ENCODE measurements at regions not wholly inside any gene's neighbourhood (a gene's known extent, or its start where the extent isn't known, plus 50 kb on each side); places are given as distances from the start of the nearest gene placed in this dataset.
"Not testable (repeated sequence)": the region's sequence is repeated elsewhere in the genome, so short reads cannot be mapped to it uniquely, and the experiment has no call there.

DNA sequence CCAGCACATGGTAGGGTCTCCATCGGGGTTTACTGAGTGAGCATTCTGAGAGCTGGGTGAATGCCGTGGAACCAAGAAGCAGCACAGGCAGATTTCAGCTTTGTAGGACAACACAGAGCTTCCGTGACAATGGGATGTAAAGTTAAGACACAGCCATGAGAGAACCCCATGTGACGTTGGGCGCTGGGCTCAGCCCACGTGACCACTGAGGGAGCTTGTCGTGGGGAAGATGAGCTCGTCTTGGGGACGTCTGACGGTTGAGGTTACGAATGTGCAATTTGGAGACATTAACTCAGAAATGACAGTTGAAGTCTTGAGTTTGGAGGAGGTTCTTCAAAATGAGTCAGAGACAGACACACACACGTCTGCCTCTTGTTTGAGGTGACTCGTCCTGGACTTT is 51.5 kb upstream of the MUC20 start:
- H3K4me3 Mint-ChIP-seq; CTCF ChIA-PET; H3K4me1 Mint-ChIP-seq; H3K9me3 Mint-ChIP-seq (ENCODE audit: low read depth); H3K27me3 Mint-ChIP-seq: not testable (repeated sequence)
- Mint-ChIP-seq H3K27ac (peak overlapping the region; percentile 77), H3K36me3 (peaks cover 13% of the 10 kb centered on the region)
- DNase-seq (peak; percentile 85), ATAC-seq (peak; percentile 88)

DNA sequence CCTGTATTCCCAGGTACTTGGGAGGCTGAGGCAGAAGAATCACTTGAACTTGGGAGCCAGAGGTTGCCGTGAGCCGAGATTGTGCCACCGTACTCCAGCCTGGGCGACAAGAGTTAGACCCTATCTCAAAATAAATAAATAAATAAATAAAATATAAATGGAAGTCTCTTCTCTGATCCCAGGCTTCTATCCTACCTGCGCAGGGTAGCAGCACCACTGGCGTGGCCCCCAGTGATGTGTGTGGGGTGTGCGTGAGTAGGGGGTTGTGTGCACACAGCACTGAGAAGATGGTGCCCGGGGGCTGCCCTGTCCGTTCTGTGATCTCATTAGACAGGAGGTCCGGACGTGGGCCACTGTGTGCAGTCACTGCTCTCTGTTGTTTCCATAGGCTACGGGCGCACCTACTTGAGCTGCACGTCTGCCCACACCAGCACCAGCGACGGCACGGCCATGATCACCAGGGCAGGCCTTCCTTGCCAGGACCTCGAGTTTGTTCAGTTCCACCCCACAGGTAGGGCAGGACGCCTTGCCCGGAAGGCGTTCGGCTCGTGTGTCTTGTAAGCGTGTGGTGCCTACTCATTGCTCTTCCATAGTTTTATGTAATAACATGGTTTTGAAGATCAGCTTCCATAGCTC is 52.5 kb upstream of the MUC20 start:
- DNase-seq; H3K27me3 Mint-ChIP-seq; H3K4me3 Mint-ChIP-seq; CTCF ChIA-PET; ATAC-seq; H3K4me1 Mint-ChIP-seq; H3K9me3 Mint-ChIP-seq (ENCODE audit: low read depth): not testable (repeated sequence)
- peaks cover 15% of the 10 kb centered on the region for H3K36me3 Mint-ChIP-seq
- peak overlapping the region; percentile 19 for H3K27ac Mint-ChIP-seq

DNA sequence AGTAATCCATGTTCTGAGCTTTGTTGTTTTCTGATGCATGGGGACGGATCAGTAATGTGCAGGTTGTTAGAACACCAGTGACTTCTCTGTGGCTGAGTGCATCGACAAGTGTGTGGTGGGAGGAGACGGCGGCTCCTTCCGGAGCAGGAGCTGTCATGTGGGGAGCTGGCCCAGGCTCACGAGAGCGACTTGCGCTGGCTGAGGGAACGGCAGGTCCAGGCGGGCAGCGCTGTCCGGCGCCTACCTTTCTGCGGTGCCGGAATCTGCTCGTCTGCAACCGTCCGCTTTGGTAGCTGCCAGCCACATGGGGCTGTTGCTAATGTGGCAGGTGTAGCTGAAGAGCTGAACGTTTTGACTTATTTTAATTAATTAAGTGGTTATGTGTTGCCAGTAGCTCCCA is 55.5 kb upstream of the MUC20 start:
- H3K4me1 Mint-ChIP-seq; H3K4me3 Mint-ChIP-seq; H3K9me3 Mint-ChIP-seq (ENCODE audit: low read depth); H3K27ac Mint-ChIP-seq; ATAC-seq; CTCF ChIA-PET; H3K27me3 Mint-ChIP-seq; DNase-seq: not testable (repeated sequence)
- H3K36me3 Mint-ChIP-seq = peaks cover 11% of the 10 kb centered on the region

DNA sequence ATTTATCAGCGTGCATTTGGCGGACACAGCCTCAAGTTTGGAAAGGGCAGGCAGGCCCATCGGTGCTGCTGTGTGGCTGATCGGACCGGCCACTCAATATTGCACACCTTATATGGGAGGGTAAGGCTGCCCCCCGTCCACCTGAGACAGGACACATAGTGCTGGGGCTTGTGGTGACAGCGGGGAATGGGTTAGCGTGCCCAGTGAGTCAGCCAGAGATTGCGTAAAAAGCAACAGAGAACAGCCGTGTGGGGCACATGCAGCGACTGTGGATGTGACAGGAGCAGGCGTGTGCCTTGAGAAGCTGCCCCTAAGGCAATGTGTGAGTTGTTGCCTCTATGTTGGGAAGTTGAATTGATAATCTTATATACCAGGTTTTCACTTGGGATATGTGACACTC is 56.6 kb upstream of the MUC20 start:
- H3K4me3 Mint-ChIP-seq; ATAC-seq; H3K27ac Mint-ChIP-seq; H3K4me1 Mint-ChIP-seq; H3K36me3 Mint-ChIP-seq; DNase-seq; H3K27me3 Mint-ChIP-seq; H3K9me3 Mint-ChIP-seq (ENCODE audit: low read depth); CTCF ChIA-PET: not testable (repeated sequence)

DNA sequence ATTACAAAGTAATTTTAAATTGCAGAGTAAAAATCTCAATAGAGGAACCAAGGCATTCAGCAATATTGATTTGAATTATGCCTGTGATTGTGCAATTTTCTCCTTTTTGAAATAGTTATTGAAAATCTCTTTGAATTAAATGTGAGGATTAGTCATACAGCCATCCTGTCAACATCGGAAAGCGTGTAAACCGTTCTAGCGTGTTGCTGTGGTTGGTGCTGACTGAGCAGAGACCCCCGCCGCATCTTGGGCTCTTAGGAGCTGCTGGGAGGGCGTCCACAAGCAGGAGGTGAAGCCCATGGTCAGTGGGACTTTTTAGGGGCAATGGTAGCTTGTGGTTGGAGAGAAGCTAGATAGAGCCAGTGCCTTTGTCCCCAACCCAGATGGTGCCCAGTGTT is 61.6 kb upstream of the MUC20 start:
- H3K4me1 Mint-ChIP-seq; H3K27ac Mint-ChIP-seq; CTCF ChIA-PET; H3K36me3 Mint-ChIP-seq; H3K4me3 Mint-ChIP-seq; H3K9me3 Mint-ChIP-seq (ENCODE audit: low read depth); DNase-seq; H3K27me3 Mint-ChIP-seq: not testable (repeated sequence)
- ATAC-seq = peak; percentile 44

DNA sequence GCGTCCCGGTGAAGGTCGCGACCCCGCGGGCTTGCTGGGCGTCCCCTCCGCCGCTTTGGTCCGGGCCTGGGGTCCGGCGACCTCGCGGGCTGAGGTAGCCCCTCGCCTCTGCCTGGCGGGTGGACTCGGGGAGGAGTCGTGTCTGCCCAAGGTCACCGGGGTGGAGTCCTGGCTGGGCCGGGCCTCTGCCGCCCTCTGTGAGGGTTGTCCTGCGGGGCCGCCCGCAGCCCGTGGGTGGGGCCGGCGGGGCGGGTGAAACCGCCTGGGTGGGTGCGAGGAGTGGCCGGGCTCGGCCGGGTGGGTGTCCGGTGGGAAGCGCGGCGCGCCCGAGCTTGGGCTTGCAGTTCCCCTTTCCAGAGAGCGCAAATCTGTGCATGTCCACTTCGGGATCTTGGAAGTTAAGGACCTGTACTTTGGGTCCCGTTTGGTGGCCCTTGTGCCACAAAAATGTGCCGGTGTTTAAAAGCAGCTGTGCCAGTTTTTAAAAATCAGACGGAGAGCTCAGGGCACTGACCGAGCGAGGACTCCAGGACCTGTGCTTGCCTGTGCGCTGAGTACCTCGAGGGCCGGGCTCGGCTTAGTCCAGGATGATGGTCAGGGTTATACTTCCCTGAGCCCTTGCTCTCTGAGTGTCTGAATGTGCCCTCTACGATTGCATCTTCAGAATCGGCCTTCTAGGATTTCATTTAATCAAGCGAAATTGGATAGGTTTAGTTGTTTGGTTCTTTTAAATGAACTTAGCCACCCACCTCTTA is 62.2 kb upstream of the MUC20 start:
- H3K4me1 Mint-ChIP-seq; H3K9me3 Mint-ChIP-seq (ENCODE audit: low read depth); H3K4me3 Mint-ChIP-seq; H3K36me3 Mint-ChIP-seq; CTCF ChIA-PET; H3K27me3 Mint-ChIP-seq; DNase-seq; H3K27ac Mint-ChIP-seq: not testable (repeated sequence)
- peak; percentile 43 for ATAC-seq

DNA sequence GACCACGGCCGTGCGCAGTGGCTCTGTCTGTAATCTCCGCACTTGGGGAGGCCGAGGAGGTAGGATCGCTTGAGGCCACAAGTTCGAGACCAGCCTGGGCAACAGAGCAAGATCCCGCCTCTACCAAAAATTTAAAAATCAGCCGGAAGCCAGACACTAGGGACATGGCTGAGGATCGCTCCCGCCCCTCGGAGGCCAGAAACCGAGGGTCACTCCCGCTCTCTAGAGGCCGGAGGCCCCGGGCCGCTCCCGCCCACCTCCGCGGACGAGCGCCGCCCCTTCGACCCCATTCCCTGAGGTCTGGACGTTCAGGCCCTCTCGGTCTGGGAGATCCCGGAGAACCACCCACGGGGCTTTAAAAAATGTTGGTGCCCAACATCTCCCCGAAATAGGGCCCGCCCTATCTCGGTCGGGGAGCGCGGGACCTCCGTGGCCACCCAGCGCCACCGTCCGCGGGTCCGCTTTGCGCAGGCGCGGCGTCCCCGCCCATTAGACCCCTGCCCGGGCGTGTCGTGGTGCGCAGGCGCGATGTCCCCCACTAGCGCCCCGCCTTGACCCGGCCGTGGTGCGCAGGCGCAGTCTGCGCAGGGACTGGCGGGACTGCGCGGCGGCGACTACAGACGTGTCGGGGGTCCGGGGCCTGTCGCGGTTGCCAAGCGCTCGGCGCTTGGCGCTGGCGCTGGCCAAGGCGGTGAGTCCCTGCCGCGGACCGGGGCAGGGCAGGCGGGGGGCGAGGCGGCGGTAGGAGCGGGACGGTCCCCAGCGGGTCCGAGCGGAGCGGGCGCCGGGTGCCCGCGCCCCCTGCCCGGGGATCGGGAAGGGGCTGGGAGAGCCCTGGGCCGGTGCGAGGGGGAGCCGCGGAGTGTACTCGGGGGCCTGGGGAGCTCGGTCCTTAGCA is 63.1 kb upstream of the MUC20 start:
- peak; percentile 93 for ATAC-seq
- H3K4me3 Mint-ChIP-seq = peak overlapping the region; percentile 75
- DNase-seq = peak; percentile 87
- H3K36me3 Mint-ChIP-seq; H3K4me1 Mint-ChIP-seq; H3K27me3 Mint-ChIP-seq; CTCF ChIA-PET; H3K9me3 Mint-ChIP-seq (ENCODE audit: low read depth): not testable (repeated sequence)
- peak overlapping the region; percentile 83 for H3K27ac Mint-ChIP-seq

DNA sequence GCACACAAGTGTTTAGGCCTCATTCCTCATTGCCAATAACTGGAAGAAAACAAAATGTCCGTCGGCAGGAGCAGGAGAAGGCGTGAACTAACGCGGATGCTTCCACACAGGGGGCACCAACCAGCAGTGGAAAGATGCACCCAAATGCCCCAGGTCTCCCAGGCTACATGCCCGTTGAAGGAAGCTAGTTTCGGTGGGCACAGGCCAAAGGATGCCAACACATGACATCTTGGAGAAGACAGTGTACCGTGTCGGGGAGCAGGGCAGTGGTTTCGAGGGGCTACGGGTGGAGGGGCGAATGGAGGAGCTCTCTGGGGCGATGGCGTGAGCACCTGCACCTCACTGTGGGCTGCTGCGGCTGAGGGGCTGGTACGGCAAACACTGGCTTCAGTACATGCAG is 64.7 kb upstream of the MUC20 start:
- H3K9me3 Mint-ChIP-seq (ENCODE audit: low read depth); H3K36me3 Mint-ChIP-seq; CTCF ChIA-PET; ATAC-seq; H3K27me3 Mint-ChIP-seq; H3K27ac Mint-ChIP-seq; DNase-seq; H3K4me1 Mint-ChIP-seq: not testable (repeated sequence)
- H3K4me3 Mint-ChIP-seq = peak overlapping the region; percentile 15

DNA sequence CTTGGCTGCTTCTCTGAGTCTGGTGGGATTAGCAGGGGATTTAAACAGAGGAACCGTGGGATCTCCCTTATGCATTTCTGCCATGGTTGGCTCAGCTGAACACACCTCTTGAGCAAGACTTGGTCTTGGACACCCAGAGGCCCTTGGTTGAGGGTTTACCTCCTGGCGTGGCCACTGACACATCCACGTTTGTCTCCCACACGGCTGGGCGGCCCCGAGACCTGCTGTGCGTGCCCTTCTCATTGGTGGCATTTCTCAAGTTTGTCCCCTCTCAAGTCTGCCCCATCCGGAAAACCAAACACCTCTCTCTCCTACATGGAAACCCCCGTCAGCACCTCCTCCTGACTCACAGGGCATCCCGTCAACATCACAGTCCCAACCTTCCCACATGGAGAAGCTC is 66.0 kb upstream of the MUC20 start:
- H3K4me3 Mint-ChIP-seq; H3K36me3 Mint-ChIP-seq; CTCF ChIA-PET; H3K27me3 Mint-ChIP-seq; DNase-seq; H3K27ac Mint-ChIP-seq; H3K4me1 Mint-ChIP-seq; H3K9me3 Mint-ChIP-seq (ENCODE audit: low read depth); ATAC-seq: not testable (repeated sequence)

DNA sequence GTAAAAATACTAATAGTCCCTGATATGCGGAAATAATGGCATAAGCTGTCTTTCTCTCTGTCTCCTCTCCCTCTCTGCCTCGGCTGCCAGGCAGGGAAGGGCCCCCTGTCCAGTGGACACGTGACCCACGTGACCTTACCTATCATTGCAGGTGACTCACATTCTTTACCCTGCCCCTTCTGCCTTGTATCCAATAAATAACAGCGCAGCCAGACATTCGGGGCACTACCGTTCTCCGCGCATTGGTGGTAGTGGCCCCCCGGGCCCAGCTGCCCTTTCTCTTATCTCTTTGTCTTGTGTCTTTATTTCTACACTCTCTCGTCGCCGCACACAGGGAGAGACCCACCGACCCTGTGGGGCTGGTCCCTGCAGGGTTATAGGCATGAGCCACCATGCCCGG is 66.6 kb upstream of the MUC20 start:
- H3K27me3 Mint-ChIP-seq; ATAC-seq; H3K4me1 Mint-ChIP-seq; DNase-seq; H3K27ac Mint-ChIP-seq; CTCF ChIA-PET; H3K9me3 Mint-ChIP-seq (ENCODE audit: low read depth); H3K36me3 Mint-ChIP-seq; H3K4me3 Mint-ChIP-seq: not testable (repeated sequence)

DNA sequence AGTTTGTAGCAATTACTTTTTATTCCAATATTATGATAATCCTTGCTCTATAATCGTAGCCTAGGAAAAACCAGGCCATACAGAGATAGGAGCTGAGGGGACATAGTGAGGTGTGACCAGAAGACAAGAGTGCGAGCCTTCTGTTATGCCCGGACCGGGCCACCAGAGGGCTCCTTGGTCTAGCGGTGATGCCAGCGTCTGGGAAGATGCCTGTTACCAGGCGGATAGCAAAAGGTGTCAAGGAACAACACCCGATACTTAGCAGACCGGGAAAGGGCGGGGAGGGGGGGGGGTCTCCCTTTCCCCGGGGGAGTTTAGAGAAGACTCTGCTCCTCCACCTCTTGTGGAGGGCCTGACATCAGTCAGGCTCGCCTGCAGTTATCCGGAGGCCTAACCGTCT is 67.1 kb upstream of the MUC20 start:
- H3K9me3 Mint-ChIP-seq (ENCODE audit: low read depth); H3K36me3 Mint-ChIP-seq; H3K27ac Mint-ChIP-seq; DNase-seq; CTCF ChIA-PET; H3K4me1 Mint-ChIP-seq; H3K4me3 Mint-ChIP-seq; ATAC-seq; H3K27me3 Mint-ChIP-seq: not testable (repeated sequence)

DNA sequence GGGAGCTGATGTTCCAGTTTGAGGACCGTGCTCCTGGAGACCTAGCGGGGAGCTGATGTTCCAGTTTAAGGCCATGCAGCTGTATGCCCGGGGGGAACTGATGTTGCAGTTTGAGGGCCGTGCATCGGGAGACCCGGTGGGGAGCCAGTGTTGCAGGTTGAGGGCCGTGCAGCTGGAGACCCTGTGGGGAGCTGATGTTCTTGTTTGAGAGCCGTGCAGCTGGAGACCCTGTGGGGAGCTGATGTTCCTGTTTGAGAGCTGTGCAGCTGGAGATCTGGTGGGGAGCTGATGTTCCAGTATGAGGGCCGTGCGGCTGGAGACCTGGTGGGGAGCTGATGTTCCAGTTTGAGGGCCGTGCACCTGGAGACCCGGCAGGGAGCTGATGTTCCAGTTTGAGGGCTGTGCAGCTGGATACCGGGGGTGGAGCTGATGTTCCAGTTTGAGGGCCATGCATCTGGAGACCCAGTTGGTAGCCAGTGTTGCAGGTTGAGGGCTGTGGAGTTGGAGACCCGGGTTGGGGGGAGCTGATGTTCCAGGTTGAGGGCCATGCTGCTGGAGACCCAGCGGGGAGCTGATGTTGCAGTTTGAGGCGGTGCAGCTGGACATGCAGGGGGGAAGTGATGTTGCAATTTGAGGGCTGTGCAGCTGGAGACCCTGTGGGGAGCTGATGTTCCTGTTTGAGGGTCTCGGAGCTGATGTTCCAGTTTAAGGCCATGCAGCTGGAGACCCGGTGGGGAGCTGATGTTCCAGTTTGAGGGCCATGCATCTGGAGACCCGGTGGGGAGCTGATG is 64.4 kb upstream of the APOD start:
- DNase-seq; H3K4me1 Mint-ChIP-seq; H3K27ac Mint-ChIP-seq; H3K27me3 Mint-ChIP-seq; H3K4me3 Mint-ChIP-seq; CTCF ChIA-PET; H3K36me3 Mint-ChIP-seq; ATAC-seq; H3K9me3 Mint-ChIP-seq (ENCODE audit: low read depth): not testable (repeated sequence)

DNA sequence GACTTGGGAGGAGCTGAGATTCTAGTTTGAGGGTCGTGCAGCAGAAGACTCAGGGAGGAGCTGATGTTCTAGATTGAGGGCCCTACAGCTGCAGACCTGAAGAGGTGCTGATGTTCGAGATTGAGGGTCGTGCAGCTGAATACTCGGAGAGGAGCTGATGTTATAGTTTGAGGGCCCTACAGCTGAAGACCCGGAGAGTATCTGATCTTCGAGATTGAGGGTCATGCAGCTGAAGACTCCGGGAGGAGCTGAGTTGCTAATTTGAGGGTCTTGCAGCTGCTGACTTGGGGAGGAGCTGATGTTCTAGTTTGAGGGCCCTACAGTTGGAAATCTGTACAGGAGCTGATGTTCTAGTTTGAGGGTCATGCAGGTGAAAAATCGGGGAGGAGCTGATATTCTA is 62.1 kb upstream of the APOD start:
- not testable (repeated sequence) for ATAC-seq

More for the DNA sequence above, 62.1 kb upstream of the APOD start:
- H3K27me3 Mint-ChIP-seq; CTCF ChIA-PET; H3K4me1 Mint-ChIP-seq; H3K9me3 Mint-ChIP-seq (ENCODE audit: low read depth); H3K27ac Mint-ChIP-seq; H3K36me3 Mint-ChIP-seq; H3K4me3 Mint-ChIP-seq; DNase-seq: not testable (repeated sequence)
